NOMO-1 (cell line): ENCODE measurements at regions not wholly inside any gene's neighbourhood (a gene's known extent, or its start where the extent isn't known, plus 50 kb on each side); places are given as distances from the start of the nearest gene placed in this dataset.

Experiments used
- DNase-seq, 2 experiments: peaks; one replicate each; lab custom pipeline; 2025; ENCODE audit not compliant: unreplicated experiment in 2 of 2; lab: John Stamatoyannopoulos, UW

GRCh38 chr3:10583798-10584708 lies 78.7 kb upstream of the ATP2B2 start:
- no peak for DNase-seq

- no peak for DNase-seq
Measured at GRCh38 chr3:10585945-10586344, 80.6 kb upstream of the ATP2B2 start.

- peak; percentile 77 to 83 for DNase-seq
Measured at GRCh38 chr3:10594915-10595314, 89.5 kb upstream of the ATP2B2 start.

- DNase-seq = no peak
Measured at GRCh38 chr3:10596746-10597448, 91.5 kb upstream of the ATP2B2 start.

GRCh38 chr3:10597733-10598132 lies 92.3 kb upstream of the ATP2B2 start:
- no peak for DNase-seq

GRCh38 chr3:10599017-10599416 lies 93.6 kb upstream of the ATP2B2 start:
- no peak for DNase-seq

GRCh38 chr3:10599444-10599843 lies 94.1 kb upstream of the ATP2B2 start:
- no peak for DNase-seq

GRCh38 chr3:10600296-10600714 lies 94.9 kb upstream of the ATP2B2 start:
- DNase-seq = no peak

GRCh38 chr3:10600726-10601125 lies 95.3 kb upstream of the ATP2B2 start:
- DNase-seq = no peak

- no peak for DNase-seq
Measured at GRCh38 chr3:10601151-10601856, 95.9 kb upstream of the ATP2B2 start.

GRCh38 chr3:10601857-10602230 lies 96.5 kb upstream of the ATP2B2 start:
- DNase-seq = no peak

GRCh38 chr3:10602271-10602670 lies 96.9 kb upstream of the ATP2B2 start:
- no peak for DNase-seq

GRCh38 chr3:10602769-10603768 lies 97.7 kb upstream of the ATP2B2 start:
- DNase-seq = peak; percentile 44 to 78

- no peak for DNase-seq
Measured at GRCh38 chr3:10609134-10609533, 103.7 kb upstream of the ATP2B2 start.

- DNase-seq = no peak
Measured at GRCh38 chr3:10614168-10614567, 108.8 kb upstream of the ATP2B2 start.

GRCh38 chr3:10615715-10616114 lies 110.3 kb upstream of the ATP2B2 start:
- DNase-seq = no peak

GRCh38 chr3:10616321-10616720 lies 110.9 kb upstream of the ATP2B2 start:
- DNase-seq = no peak

- no peak for DNase-seq
Measured at GRCh38 chr3:10619989-10620832, 114.8 kb upstream of the ATP2B2 start.

GRCh38 chr3:10620833-10621082 lies 115.4 kb upstream of the ATP2B2 start:
- no peak for DNase-seq
